Trophoblast cell (in vitro differentiated cells and primary cell): ENCODE measurements at regions not wholly inside any gene's neighbourhood (a gene's known extent, or its start where the extent isn't known, plus 50 kb on each side); places are given as distances from the start of the nearest gene placed in this dataset.

ENCODE experiments used
- DNase-seq, 2 donors: peaks; one replicate each; pipeline ENCODE4 v3.0.0-alpha.2; 2016
- H2AFZ ChIP-seq: 2 replicates; pipeline ENCODE4 v1.6.1; 2013; ENCODE audit warnings: low read length, moderate library complexity, mild to moderate bottlenecking; ENCODE audit not compliant: insufficient read depth, poor library complexity
- H2AK5ac ChIP-seq: 2 replicates; pipeline ENCODE4 v1.6.1; 2013; ENCODE audit warnings: mild to moderate bottlenecking, low read length
- H2BK120ac ChIP-seq: 2 replicates; pipeline ENCODE4 v1.6.1; 2013; ENCODE audit warnings: low read length, mild to moderate bottlenecking, moderate library complexity; ENCODE audit not compliant: insufficient read depth, poor library complexity
- H2BK12ac ChIP-seq: 2 replicates; pipeline ENCODE4 v1.6.1; 2013; ENCODE audit warnings: mild to moderate bottlenecking, low read length, moderate library complexity
- H2BK5ac ChIP-seq: 2 replicates; pipeline ENCODE4 v1.6.1; 2013; ENCODE audit warnings: low read length, low read depth, moderate library complexity, mild to moderate bottlenecking; ENCODE audit not compliant: poor library complexity
- H3K14ac ChIP-seq: 2 replicates; pipeline ENCODE4 v1.6.1; 2013; ENCODE audit warnings: mild to moderate bottlenecking, low read length
- H3K18ac ChIP-seq: 2 replicates; pipeline ENCODE4 v1.6.1; 2013; ENCODE audit warnings: mild to moderate bottlenecking, low read length
- H3K23ac ChIP-seq: 2 replicates; pipeline ENCODE4 v1.6.1; 2013; ENCODE audit warnings: low read length
- H3K27ac ChIP-seq: 2 replicates; pipeline ENCODE4 v1.5.1; 2013; ENCODE audit warnings: low read depth, mild to moderate bottlenecking, inconsistent platforms, low read length, moderate library complexity
- H3K27me3 ChIP-seq: 2 replicates; pipeline ENCODE4 v1.6.1; 2013; ENCODE audit warnings: inconsistent platforms, mild to moderate bottlenecking, low read length, moderate library complexity; ENCODE audit not compliant: insufficient read depth
- H3K36me3 ChIP-seq, 2 experiments: 1 replicate in 1 of 2; 2 replicates in 1 of 2; pipeline ENCODE4 v1.6.1; 2013; ENCODE audit warnings: low read length in 2 of 2, mild to moderate bottlenecking in 2 of 2, moderate library complexity in 1 of 2; ENCODE audit not compliant: insufficient read depth in 2 of 2, control insufficient read depth in 1 of 2
- H3K4ac ChIP-seq: 2 replicates; pipeline ENCODE4 v1.6.1; 2013; ENCODE audit warnings: low read depth, mild to moderate bottlenecking, low read length, moderate library complexity
- H3K4me1 ChIP-seq, 2 experiments: 1 replicate in 1 of 2; 2 replicates in 1 of 2; pipeline ENCODE4 v1.6.1; 2013; ENCODE audit warnings: low read length in 2 of 2, mild to moderate bottlenecking in 2 of 2, moderate library complexity in 1 of 2; ENCODE audit not compliant: insufficient read depth in 2 of 2, control insufficient read depth in 1 of 2
- H3K4me2 ChIP-seq: 2 replicates; pipeline ENCODE4 v1.6.1; 2013; ENCODE audit warnings: inconsistent platforms, mild to moderate bottlenecking, low read length, moderate library complexity
- H3K4me3 ChIP-seq: 2 replicates; pipeline ENCODE4 v1.5.1; 2013; ENCODE audit warnings: mild to moderate bottlenecking, low read depth, low read length, inconsistent platforms
- H3K79me1 ChIP-seq: one replicate; pipeline ENCODE4 v1.6.1; 2013; ENCODE audit warnings: low read length
- H3K79me2 ChIP-seq: 2 replicates; pipeline ENCODE4 v1.6.1; 2013; ENCODE audit warnings: low read length, mild to moderate bottlenecking; ENCODE audit not compliant: control insufficient read depth, insufficient read depth, poor library complexity
- H3K9ac ChIP-seq: 2 replicates; pipeline ENCODE4 v1.6.1; 2013; ENCODE audit warnings: mild to moderate bottlenecking, low read length
- H3K9me3 ChIP-seq: 2 replicates; pipeline ENCODE4 v1.6.1; 2013; ENCODE audit warnings: low read depth, mild to moderate bottlenecking, control low read depth, inconsistent platforms, low read length; ENCODE audit not compliant: insufficient read depth
- H4K12ac ChIP-seq: 2 replicates; pipeline ENCODE4 v1.6.1; 2013; ENCODE audit warnings: low read depth, mild to moderate bottlenecking, low read length, moderate library complexity
- H4K8ac ChIP-seq: 2 replicates; pipeline ENCODE4 v1.6.1; 2013; ENCODE audit warnings: low read depth, mild to moderate bottlenecking, low read length, moderate library complexity
- H4K91ac ChIP-seq: one replicate; pipeline ENCODE4 v1.6.1; 2013; ENCODE audit warnings: low read depth, mild to moderate bottlenecking, low read length, moderate library complexity
- WGBS: extraction: QIAGEN DNeasy Blood & Tissue Kit; methylation state at CpG from one replicate; pipeline ENCODE4 v1.1.7; 2013; ENCODE audit warnings: missing lambda C conversion rate; ENCODE audit not compliant: insufficient read length, insufficient coverage; ENCODE audit errors: extremely low coverage; 5-methylcytosine and 5-hydroxymethylcytosine counted together

GRCh38 chr1:25017436-25018109 lies 87.5 kb upstream of the RUNX3 start:
- Histone ChIP-seq H4K8ac (no peak overlapping the region), H3K9me3 (peaks cover 3% of the 10 kb centered on the region), H2BK12ac (no peak overlapping the region), H3K4me3 (no peak overlapping the region), H3K4me2 (no peak overlapping the region), H3K9ac (no peak overlapping the region), H3K79me2 (no peaks in the 10 kb centered on the region), H3K18ac (no peak overlapping the region), H3K36me3 (no peaks in the 10 kb centered on the region), H2AK5ac (no peak overlapping the region), H2BK5ac (no peak overlapping the region), H3K27me3 (no peaks in the 10 kb centered on the region), H4K12ac (no peak overlapping the region), H3K4ac (no peak overlapping the region), H3K4me1 (peaks cover 2 to 3% of the 10 kb centered on the region in 2 experiments), H4K91ac (no peak overlapping the region), H2AFZ (no peak overlapping the region), H3K79me1 (peaks cover 3% of the 10 kb centered on the region), H3K14ac (no peak overlapping the region), H3K27ac (no peak overlapping the region), H3K23ac (no peak overlapping the region), H2BK120ac (no peak overlapping the region)
- DNase-seq = no peak
- WGBS = no CpG with 5 or more reads among the region's 11 CpGs

GRCh38 chr1:25012966-25013962 lies 83.2 kb upstream of the RUNX3 start:
- Histone ChIP-seq H3K18ac (no peak overlapping the region), H3K14ac (no peak overlapping the region), H2BK12ac (no peak overlapping the region), H3K27me3 (no peaks in the 10 kb centered on the region), H3K9ac (no peak overlapping the region), H3K4me2 (no peak overlapping the region), H2AK5ac (no peak overlapping the region), H2BK120ac (no peak overlapping the region), H3K36me3 (no peaks in the 10 kb centered on the region), H3K27ac (no peak overlapping the region), H3K4me3 (no peak overlapping the region), H4K91ac (no peak overlapping the region), H3K79me2 (no peaks in the 10 kb centered on the region), H3K4me1 (no peaks in the 10 kb centered on the region), H4K12ac (no peak overlapping the region), H3K4ac (no peak overlapping the region), H3K9me3 (peaks cover 2% of the 10 kb centered on the region), H3K79me1 (no peaks in the 10 kb centered on the region), H2BK5ac (no peak overlapping the region), H4K8ac (no peak overlapping the region), H2AFZ (no peak overlapping the region), H3K23ac (no peak overlapping the region)
- no peak for DNase-seq
- no CpG with 5 or more reads among the region's 17 CpGs for WGBS

GRCh38 chr1:25011943-25012638 lies 82.0 kb upstream of the RUNX3 start:
- Histone ChIP-seq H2BK5ac (no peak overlapping the region), H3K4me3 (no peak overlapping the region), H4K12ac (no peak overlapping the region), H3K9me3 (peaks cover 2% of the 10 kb centered on the region), H3K18ac (no peak overlapping the region), H3K36me3 (no peaks in the 10 kb centered on the region), H3K4ac (no peak overlapping the region), H2AK5ac (no peak overlapping the region), H3K4me2 (no peak overlapping the region), H4K91ac (no peak overlapping the region), H3K27me3 (no peaks in the 10 kb centered on the region), H3K23ac (no peak overlapping the region), H3K9ac (no peak overlapping the region), H3K27ac (no peak overlapping the region), H2BK12ac (no peak overlapping the region), H3K79me1 (no peaks in the 10 kb centered on the region), H2AFZ (no peak overlapping the region), H3K4me1 (no peaks in the 10 kb centered on the region), H3K14ac (no peak overlapping the region), H2BK120ac (no peak overlapping the region), H4K8ac (no peak overlapping the region), H3K79me2 (no peaks in the 10 kb centered on the region)
- DNase-seq = no peak
- WGBS = no CpG with 5 or more reads among the region's 13 CpGs

- Histone ChIP-seq H2BK12ac (no peak overlapping the region), H3K27ac (no peak overlapping the region), H2BK120ac (no peak overlapping the region), H4K91ac (no peak overlapping the region), H2AFZ (no peak overlapping the region), H3K9ac (no peak overlapping the region), H2BK5ac (no peak overlapping the region), H3K23ac (no peak overlapping the region), H3K9me3 (peaks cover 2% of the 10 kb centered on the region), H3K4me3 (no peak overlapping the region), H4K8ac (no peak overlapping the region), H3K27me3 (no peaks in the 10 kb centered on the region), H3K79me1 (no peaks in the 10 kb centered on the region), H3K4ac (no peak overlapping the region), H3K79me2 (no peaks in the 10 kb centered on the region), H3K36me3 (no peaks in the 10 kb centered on the region), H4K12ac (no peak overlapping the region), H3K4me2 (no peak overlapping the region), H3K4me1 (no peaks in the 10 kb centered on the region), H2AK5ac (no peak overlapping the region), H3K18ac (no peak overlapping the region), H3K14ac (no peak overlapping the region)
- DNase-seq = no peak
- no CpG with 5 or more reads among the region's 4 CpGs for WGBS
These were observed 81.2 kb upstream of the RUNX3 start for GRCh38 chr1:25011275-25011674.
